NCI-H524 treated with DMSO at 0.1 percent for 48 hours (cell line): ENCODE measurements at regions not wholly inside any gene's neighbourhood (a gene's known extent, or its start where the extent isn't known, plus 50 kb on each side); places are given as distances from the start of the nearest gene placed in this dataset.
A peak's percentile ranks its signal among the peaks of the same experiment; 100 is the strongest.

Experiments
- DNase-seq: peaks from one replicate; lab custom pipeline; 2025; lab: John Stamatoyannopoulos, UW

GRCh38 chr5:15261269-15261995 lies 238.5 kb upstream of the FBXL7 start:
- DNase-seq = no peak

- DNase-seq = no peak
Observed at GRCh38 chr5:15260356-15261268, 239.4 kb upstream of the FBXL7 start.

- no peak for DNase-seq
Observed at GRCh38 chr5:15256485-15256884, 243.5 kb upstream of the FBXL7 start.

GRCh38 chr5:15255576-15255975 lies 244.4 kb upstream of the FBXL7 start:
- no peak for DNase-seq

DNA sequence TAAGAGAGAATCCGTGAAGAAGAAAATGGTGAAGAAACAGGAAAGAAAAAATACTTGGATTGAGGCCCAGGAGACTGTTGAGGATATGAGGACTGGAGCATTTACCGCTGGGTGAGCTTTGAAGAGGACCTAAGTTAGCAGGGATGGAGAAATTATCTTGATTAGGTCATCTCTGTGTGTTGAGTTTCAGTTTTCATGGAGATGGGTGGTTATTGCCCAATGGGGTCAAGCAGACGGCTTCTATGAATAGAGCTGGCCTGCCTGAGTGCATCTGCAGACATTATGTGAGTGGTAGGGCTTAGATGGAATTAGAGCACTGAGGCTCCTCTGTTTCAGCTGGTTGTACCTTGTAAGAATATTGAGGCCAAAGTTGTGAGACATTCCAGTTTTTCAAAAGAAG lies 245.4 kb upstream of the FBXL7 start:
- no peak for DNase-seq

DNA sequence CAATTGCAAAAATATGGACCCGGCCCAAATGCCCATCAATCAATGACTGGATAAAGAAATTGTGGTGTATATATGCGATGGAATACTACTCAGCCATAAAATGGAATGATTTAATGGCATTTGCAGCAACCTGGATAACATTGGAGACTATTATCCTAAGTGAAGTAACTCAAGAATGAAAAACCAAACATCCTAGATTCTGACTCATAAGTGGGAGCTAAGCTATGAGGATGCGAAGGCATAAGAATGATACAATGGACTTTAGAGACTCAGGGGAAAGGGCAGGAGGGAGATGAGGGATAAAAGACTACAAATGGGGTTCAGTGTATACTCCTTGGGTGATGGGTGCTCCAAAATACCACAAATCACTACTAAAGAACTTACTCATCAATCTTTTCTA lies 247.6 kb upstream of the FBXL7 start:
- DNase-seq = no peak

DNA sequence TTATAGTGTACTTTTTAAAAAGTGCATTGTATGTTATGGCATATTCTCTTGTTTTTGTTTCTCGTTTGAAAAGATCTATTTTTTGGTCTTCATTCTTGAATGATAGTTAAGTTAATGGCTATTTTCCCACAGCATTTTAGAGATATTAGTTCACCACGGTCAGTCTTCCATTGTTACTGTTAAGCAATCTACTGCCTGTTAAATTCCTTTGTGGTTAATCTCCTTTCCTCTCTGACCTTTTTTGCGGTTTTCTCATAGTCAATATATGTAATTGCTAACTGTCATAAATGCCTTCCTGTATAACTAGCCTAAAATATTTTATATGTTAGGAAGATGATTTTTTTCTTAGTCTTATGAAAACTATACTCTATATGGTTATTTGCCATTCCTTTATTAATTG lies 250.8 kb upstream of the FBXL7 start:
- no peak for DNase-seq

- no peak for DNase-seq
Observed at GRCh38 chr5:15248731-15249130, 251.2 kb upstream of the FBXL7 start.

- no peak for DNase-seq
Observed at GRCh38 chr5:15245913-15246312, 254.1 kb upstream of the FBXL7 start.

DNA sequence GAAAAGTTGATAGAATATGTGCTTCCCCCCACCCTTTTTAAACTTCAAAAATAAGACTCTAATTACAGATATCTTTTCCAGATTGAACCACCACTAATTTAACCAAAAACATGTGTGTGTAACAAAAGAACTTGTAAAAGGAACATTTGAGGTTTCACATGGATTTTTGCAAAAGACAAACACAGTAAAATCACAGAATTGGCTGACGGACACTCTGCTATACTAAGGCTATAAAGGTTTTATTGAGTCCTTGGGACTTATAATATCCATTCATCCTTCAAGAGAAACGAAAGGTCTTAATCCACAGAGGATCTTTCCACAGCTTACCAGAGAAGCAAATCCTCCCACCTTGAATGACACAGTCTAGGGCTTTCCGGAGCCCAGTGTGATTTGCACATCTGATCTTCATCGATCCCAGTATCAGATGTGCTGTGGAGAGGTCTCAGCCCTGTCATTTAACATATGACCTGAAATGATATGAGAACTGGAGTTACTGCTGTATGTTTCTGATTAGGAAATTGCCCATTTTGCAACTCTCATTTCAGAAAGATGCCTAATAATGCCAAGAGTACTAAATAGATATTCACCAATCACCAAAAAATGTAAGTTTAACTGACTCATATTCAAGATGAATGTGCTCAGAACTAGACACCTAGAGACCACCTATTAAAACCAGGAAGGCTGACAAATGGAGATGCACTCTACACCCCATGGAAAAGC lies 256.5 kb upstream of the FBXL7 start:
- no peak for DNase-seq

GRCh38 chr5:15241216-15241821 lies 258.7 kb upstream of the FBXL7 start:
- DNase-seq = no peak

- peak; percentile 8 for DNase-seq
Observed at GRCh38 chr5:15238006-15238405, 262.0 kb upstream of the FBXL7 start.

- no peak for DNase-seq
Observed at GRCh38 chr5:15236911-15237508, 263.0 kb upstream of the FBXL7 start.

DNA sequence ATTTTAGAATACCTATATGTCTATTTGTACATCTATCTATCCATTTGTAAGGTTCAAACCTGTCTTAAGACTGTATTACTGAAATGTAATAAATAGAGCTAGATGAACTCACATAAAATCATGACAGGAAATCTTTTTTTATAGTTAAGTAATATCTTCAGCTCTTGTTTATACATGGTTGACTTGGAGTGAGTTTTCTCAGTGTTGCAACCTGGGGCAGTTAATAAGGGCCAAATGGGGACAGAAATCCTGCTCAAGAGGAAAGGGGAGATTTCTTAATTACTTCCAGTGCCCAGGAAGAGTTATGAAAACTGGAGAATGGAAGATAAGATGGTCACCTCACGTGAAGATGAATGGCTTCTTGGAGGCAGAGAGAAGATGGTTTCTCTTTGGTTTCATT lies 265.1 kb upstream of the FBXL7 start:
- no peak for DNase-seq

DNA sequence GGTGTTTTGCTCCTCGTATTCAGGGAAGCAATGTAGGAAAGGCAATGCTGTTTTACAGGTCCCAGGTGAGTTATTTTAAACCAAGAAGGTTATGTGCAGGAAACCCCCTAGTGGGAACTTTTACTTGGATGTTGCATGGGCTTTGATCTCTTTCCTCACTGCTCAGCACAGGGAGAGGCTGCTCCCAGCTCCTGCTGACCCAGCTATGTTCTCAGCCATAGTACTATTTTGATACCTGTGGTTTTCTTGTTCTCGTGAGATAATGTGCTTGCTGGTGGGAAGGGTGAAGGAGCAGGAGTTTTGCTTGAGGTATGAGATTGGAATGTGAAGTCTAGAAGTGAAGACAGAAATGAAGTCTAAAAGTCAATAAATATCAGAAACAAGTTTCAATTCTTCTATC lies 265.6 kb upstream of the FBXL7 start:
- DNase-seq = no peak

DNA sequence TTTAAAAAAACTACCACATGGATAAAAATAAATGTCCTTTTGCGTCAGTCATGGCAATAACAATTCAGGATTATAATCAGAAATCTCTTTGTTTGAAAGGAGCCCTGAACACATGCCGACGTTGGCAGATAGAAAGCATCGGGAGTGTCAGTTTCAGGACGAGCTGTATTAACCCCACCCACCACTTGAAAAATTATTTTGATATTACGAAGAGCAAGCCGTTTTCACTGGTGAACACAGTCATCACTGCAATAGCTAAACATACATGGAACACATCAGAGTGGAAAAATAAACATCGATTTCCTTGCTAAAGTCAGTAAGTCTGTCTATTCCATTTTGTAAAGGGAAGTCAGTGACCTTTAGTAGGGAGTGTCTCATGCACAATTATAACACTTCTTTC lies 266.4 kb upstream of the FBXL7 start:
- no peak for DNase-seq

DNA sequence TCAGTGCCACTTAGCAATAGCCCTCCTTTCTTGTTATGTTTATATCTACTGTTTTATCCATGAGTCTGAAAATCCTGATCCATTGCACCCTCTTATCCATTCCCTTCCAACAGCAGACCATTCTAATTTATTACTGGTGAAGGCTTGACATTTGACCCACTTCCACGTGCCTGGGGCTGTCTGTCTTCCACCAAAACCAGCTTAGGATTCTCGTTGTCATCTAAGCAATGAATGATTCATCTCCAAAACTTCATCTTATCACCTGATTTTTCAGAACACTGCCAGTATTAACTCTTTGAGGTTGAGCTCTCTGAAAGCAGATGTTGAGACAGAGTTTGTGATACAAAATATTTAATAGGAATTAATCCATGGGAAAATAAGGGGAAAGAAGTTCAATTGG lies 277.8 kb upstream of the FBXL7 start:
- DNase-seq = no peak

DNA sequence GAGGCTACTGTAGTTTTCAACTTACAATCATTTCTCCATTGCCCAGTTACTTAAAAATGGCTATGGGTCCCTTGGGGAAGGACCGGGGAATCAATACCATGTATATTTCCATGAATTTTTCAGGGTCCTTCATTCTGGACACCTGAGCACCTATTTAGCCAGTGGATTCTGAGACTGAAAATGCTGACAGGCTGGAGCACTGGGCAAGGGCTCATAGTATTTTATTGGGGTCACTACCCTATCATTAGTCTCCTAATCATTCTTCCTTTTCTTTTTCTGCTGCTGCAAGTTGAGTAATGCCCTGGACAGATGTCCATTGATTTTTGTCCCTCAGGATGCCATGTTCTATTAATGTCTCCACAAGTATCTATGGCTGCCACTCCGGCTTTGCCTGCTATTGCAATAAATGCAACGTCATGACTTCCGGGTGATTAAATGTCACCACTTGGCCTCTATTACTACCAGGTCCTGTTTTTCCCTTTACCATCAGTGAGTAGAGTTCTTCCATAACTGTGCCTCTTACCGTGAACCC lies 279.3 kb upstream of the FBXL7 start:
- no peak for DNase-seq

DNA sequence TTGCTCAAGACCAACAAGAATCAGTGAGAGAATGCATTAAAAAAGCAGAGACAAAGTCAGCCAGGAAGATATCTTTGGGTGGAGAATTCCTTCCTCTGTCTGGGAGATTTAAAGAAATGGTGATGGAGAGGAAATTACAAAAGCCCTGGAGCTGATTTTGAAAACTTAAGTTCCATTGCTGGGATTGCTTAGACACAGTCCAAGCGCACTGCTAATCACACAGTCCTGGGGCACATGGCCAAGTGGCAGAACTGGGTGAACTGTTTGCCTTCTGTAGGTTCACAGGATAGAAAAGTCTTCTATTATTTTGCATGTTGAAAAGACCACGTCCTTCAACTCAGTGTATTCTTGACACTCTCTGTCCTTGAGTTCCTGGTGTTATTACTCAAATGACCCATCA lies 284.9 kb upstream of the FBXL7 start:
- DNase-seq = no peak

DNA sequence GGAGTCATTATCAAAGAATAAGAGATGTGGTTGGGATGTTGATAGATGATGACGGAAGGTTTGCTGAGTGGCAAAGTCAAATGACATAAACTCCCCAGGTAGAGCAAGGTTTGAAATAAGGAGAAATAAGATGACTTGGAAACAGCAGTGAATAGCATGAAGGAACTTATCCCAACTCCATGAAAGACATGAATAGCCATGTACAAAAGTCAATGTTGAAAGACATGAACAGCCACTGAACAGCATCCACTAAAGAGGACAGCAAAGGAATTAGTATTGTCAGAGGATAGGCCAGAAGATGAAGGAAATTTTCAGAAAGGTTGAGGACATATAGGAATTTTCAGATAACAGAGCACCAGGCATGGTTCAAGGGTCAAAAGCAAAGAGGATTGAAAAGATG lies 286.0 kb upstream of the FBXL7 start:
- no peak for DNase-seq

GRCh38 chr5:15209053-15209762 lies 290.8 kb upstream of the FBXL7 start:
- peak; percentile 90 for DNase-seq
